GM12878 (cell line): ENCODE measurements at regions not wholly inside any gene's neighbourhood (a gene's known extent, or its start where the extent isn't known, plus 50 kb on each side); places are given as distances from the start of the nearest gene placed in this dataset.

Source experiments
- ATAC-seq: fragments of 200-7000 bp; cut with Tn5 transposase; 3 replicates; pipeline ENCODE4 v1.9.1; 2020; ENCODE audit warnings: mild to moderate bottlenecking, moderate library complexity
- BruUV-seq: library from RNA; stranded (reverse); fragments of 400-500 nt; replicated peaks from 2 replicates; lab custom pipeline; 2021; lab: Mats Ljungman, UMichigan
- CTCF ChIA-PET: fragments of 300-600 bp; sonication (Branson Sonifier 250); formaldehyde crosslinking; extraction: SDS; loops from one replicate; lab custom pipeline; 2021; ENCODE audit warnings: inconsistent platforms; lab: Yijun Ruan, JAX
- POLR2A ChIA-PET: fragments of 350-600 bp; formaldehyde crosslinking; extraction: SDS; loops from one replicate; lab custom pipeline; 2021; ENCODE audit warnings: inconsistent platforms; lab: Charles Lee
- RAD21 ChIA-PET: fragments of 300-600 bp; sonication (Branson Sonifier 250); formaldehyde crosslinking; loops from one replicate; lab custom pipeline; 2023; ENCODE audit warnings: antibody characterized with exemption; ENCODE audit not compliant: unreplicated experiment; lab: Charles Lee
- SMC1A ChIA-PET: fragments of 300-600 bp; sonication (Branson Sonifier 250); formaldehyde crosslinking; loops from one replicate; lab custom pipeline; 2023; ENCODE audit not compliant: unreplicated experiment, uncharacterized antibody; lab: Charles Lee
- DNase-seq: peaks from one replicate; pipeline ENCODE4 v3.0.0-alpha.2; 2011; ENCODE audit warnings: low read depth, low spot score
- FAIRE-seq: peaks from 3 replicates; lab custom pipeline; 2011; peaks lifted over from hg19 to GRCh38; lab: Jason Lieb, UNC
- H2AFZ ChIP-seq: 2 replicates; pipeline ENCODE4 v1.6.0; 2011; ENCODE audit warnings: low read depth, low read length, control low read depth; ENCODE audit not compliant: control insufficient read depth
- H3K27ac ChIP-seq: 2 replicates; pipeline ENCODE4 v1.5.1; 2011; ENCODE audit warnings: control low read depth; ENCODE audit not compliant: control insufficient read depth, insufficient read depth
- H3K27me3 ChIP-seq, 2 experiments: replicated peaks in 1 of 2; 2 replicates each; pipeline versions ENCODE4 v1.6.0 to v1.6.1; 2011; ENCODE audit warnings: low read length in 1 of 2; ENCODE audit not compliant: control insufficient read depth in 2 of 2, insufficient read depth in 2 of 2
- H3K36me3 ChIP-seq, 2 experiments: 2 replicates each; pipeline ENCODE4 v1.5.1; 2011; ENCODE audit warnings: low read length in 1 of 2; ENCODE audit not compliant: control insufficient read depth in 2 of 2, insufficient read depth in 2 of 2
- H3K4me1 ChIP-seq: 2 replicates; pipeline ENCODE4 v1.6.1; 2011; ENCODE audit warnings: mild to moderate bottlenecking, low read length, moderate library complexity, mixed read lengths; ENCODE audit not compliant: control insufficient read depth, insufficient read depth
- H3K4me2 ChIP-seq: 2 replicates; pipeline ENCODE4 v1.6.0; 2011; ENCODE audit warnings: control low read depth; ENCODE audit not compliant: control insufficient read depth, insufficient read depth
- H3K4me3 ChIP-seq: fragments of 200-600 bp; sonication (generic); 2 replicates; pipeline ENCODE4 v1.5.1; 2016
- H3K79me2 ChIP-seq: 2 replicates; pipeline ENCODE4 v1.6.0; 2011; ENCODE audit warnings: low read length; ENCODE audit not compliant: control insufficient read depth, insufficient read depth
- H3K9ac ChIP-seq: 2 replicates; pipeline ENCODE4 v1.8.0; 2011; ENCODE audit warnings: low read length, control low read depth, mixed read lengths; ENCODE audit not compliant: control insufficient read depth, insufficient read depth
- H3K9me3 ChIP-seq: replicated peaks from 3 replicates; pipeline ENCODE4 v1.5.1; 2011; ENCODE audit warnings: mild to moderate bottlenecking, low read length; ENCODE audit not compliant: control insufficient read depth, insufficient read depth
- H4K20me1 ChIP-seq: 2 replicates; pipeline ENCODE4 v1.6.0; 2011; ENCODE audit not compliant: control insufficient read depth, insufficient read depth
- ATF7 ChIP-seq: fragments of 450-650 bp; IDR thresholded peaks from 2 replicates; pipeline ENCODE4 v1.6.1; 2016; ENCODE audit warnings: low read depth, mild to moderate bottlenecking
- BRCA1 ChIP-seq: IDR thresholded peaks from 2 replicates; pipeline ENCODE4 v1.6.1; 2011; ENCODE audit warnings: low read depth, low read length, improper control_type of control experiment
- SPI1 ChIP-seq: IDR thresholded peaks from 2 replicates; pipeline ENCODE4 v1.6.1; 2011; ENCODE audit warnings: low read depth, mild to moderate bottlenecking, low read length, moderate library complexity, borderline replicate concordance; ENCODE audit not compliant: insufficient read depth
- WGBS: methylation state at CpG from one replicate; pipeline ENCODE4 v1.1.6; 2016; ENCODE audit warnings: low lambda C conversion rate; ENCODE audit not compliant: insufficient replicate concordance, insufficient coverage; ENCODE audit errors: missing lambda C conversion rate; 5-methylcytosine and 5-hydroxymethylcytosine counted together
- in situ Hi-C: fragments of 300-500 bp; cut with MboI; formaldehyde crosslinking; loops from 9 replicates; pipeline ENCODE4 v1.14.3; 2018; ENCODE audit warnings: mixed read lengths
- intact Hi-C: fragments of 100-400 bp; cut with micrococcal nuclease; formaldehyde crosslinking; loops from one replicate; pipeline ENCODE4 v1.14.2; 2022; ENCODE audit not compliant: unreplicated experiment
- TF ChIP-seq, protein P1 (sequence below): IDR thresholded peaks from 2 replicates; pipeline ENCODE4 v1.6.1; 2012; ENCODE audit warnings: mild to moderate bottlenecking, low read depth, low read length
- TF ChIP-seq, protein P2 (sequence below): IDR thresholded peaks from 2 replicates; pipeline ENCODE4 v1.6.1; 2012; ENCODE audit warnings: improper control_type of control experiment, low read depth, low read length; ENCODE audit not compliant: insufficient replicate concordance

DNA sequence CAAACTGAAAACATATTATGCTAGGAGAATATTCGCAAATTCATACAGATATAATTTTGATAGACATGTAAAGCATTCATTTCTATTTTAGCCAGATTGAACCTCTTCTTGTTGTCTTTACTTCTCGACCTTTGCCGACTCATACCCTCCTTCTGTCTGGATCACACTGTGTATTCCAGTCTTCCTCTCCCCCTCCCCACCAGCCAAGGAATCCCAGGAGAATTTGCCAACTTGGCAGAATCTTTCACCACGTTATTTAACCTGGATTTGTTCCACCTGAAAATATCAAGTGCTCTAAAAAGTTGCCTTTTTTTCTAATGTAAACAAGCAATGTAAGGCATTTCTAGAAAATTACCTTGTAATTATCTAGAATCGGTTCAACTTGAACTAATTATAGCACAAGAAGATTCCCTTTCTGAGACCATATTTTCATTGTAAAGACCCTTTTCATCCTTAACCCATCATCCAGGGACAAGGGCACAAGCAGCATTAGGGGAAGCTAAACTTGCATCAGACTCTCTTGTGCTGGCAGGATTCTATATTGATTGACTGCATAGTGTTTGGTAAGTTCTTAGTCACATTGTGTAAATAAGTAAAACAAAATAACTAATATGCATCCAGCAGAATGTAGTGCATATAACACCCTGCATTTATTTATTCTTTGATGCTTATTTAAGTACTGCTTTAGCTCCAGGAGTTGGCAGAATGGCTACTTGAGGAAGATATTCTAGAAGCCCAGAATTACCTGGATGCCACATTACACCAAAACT lies 1328.7 kb upstream of the NXPH2 start (continued):
- TF ChIP-seq, protein P1, sequence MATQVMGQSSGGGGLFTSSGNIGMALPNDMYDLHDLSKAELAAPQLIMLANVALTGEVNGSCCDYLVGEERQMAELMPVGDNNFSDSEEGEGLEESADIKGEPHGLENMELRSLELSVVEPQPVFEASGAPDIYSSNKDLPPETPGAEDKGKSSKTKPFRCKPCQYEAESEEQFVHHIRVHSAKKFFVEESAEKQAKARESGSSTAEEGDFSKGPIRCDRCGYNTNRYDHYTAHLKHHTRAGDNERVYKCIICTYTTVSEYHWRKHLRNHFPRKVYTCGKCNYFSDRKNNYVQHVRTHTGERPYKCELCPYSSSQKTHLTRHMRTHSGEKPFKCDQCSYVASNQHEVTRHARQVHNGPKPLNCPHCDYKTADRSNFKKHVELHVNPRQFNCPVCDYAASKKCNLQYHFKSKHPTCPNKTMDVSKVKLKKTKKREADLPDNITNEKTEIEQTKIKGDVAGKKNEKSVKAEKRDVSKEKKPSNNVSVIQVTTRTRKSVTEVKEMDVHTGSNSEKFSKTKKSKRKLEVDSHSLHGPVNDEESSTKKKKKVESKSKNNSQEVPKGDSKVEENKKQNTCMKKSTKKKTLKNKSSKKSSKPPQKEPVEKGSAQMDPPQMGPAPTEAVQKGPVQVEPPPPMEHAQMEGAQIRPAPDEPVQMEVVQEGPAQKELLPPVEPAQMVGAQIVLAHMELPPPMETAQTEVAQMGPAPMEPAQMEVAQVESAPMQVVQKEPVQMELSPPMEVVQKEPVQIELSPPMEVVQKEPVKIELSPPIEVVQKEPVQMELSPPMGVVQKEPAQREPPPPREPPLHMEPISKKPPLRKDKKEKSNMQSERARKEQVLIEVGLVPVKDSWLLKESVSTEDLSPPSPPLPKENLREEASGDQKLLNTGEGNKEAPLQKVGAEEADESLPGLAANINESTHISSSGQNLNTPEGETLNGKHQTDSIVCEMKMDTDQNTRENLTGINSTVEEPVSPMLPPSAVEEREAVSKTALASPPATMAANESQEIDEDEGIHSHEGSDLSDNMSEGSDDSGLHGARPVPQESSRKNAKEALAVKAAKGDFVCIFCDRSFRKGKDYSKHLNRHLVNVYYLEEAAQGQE: no peak
- TF ChIP-seq BRCA1: no peak

DNA sequence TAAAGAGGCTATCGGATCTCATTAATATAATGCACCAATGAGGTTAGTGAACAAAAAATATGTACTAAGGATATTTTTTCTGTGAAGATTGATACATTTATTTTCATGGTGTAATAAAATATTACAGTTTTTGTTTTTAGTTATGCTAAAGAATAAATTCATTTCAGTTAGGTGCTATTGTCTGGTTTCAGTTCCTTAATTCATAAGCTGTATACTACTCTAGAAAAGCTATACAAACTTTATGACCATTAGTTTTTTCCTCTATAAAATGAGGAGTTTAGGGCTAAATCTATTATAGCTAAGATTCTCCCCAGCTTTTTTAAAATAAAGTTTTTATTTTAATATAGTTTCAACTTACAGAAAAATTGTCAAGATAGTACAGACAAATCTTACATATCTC lies 1311.7 kb upstream of the NXPH2 start:
- Histone ChIP-seq H3K36me3 (no peaks in the 10 kb centered on the region), H3K79me2 (no peaks in the 10 kb centered on the region), H3K27me3 (no peaks in the 10 kb centered on the region), H3K9me3 (no peaks in the 10 kb centered on the region), H3K27ac (no peak overlapping the region), H3K9ac (no peak overlapping the region), H3K4me1 (no peaks in the 10 kb centered on the region), H3K4me2 (no peak overlapping the region), H2AFZ (no peak overlapping the region), H3K4me3 (no peak overlapping the region), H4K20me1 (no peaks in the 10 kb centered on the region)
- RAD21 ChIA-PET: no interaction called here
- SMC1A ChIA-PET: interaction anchor here (0.8 kb wide), 1 partner anchor 12 kb away, joined by 3 read pairs; no protein-coding TSS in a partner anchor
- peak; percentile 52; the same call in 2 of the 3 replicates for ATAC-seq
- BruUV-seq: no TSS peak
- TF ChIP-seq, protein P2, sequence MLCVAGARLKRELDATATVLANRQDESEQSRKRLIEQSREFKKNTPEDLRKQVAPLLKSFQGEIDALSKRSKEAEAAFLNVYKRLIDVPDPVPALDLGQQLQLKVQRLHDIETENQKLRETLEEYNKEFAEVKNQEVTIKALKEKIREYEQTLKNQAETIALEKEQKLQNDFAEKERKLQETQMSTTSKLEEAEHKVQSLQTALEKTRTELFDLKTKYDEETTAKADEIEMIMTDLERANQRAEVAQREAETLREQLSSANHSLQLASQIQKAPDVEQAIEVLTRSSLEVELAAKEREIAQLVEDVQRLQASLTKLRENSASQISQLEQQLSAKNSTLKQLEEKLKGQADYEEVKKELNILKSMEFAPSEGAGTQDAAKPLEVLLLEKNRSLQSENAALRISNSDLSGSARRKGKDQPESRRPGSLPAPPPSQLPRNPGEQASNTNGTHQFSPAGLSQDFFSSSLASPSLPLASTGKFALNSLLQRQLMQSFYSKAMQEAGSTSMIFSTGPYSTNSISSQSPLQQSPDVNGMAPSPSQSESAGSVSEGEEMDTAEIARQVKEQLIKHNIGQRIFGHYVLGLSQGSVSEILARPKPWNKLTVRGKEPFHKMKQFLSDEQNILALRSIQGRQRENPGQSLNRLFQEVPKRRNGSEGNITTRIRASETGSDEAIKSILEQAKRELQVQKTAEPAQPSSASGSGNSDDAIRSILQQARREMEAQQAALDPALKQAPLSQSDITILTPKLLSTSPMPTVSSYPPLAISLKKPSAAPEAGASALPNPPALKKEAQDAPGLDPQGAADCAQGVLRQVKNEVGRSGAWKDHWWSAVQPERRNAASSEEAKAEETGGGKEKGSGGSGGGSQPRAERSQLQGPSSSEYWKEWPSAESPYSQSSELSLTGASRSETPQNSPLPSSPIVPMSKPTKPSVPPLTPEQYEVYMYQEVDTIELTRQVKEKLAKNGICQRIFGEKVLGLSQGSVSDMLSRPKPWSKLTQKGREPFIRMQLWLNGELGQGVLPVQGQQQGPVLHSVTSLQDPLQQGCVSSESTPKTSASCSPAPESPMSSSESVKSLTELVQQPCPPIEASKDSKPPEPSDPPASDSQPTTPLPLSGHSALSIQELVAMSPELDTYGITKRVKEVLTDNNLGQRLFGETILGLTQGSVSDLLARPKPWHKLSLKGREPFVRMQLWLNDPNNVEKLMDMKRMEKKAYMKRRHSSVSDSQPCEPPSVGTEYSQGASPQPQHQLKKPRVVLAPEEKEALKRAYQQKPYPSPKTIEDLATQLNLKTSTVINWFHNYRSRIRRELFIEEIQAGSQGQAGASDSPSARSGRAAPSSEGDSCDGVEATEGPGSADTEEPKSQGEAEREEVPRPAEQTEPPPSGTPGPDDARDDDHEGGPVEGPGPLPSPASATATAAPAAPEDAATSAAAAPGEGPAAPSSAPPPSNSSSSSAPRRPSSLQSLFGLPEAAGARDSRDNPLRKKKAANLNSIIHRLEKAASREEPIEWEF: no peak
- TF ChIP-seq ATF7: no peak
- TF ChIP-seq SPI1: peak; percentile 56; the same call in 1 of the 2 replicates
- 42% methylated on average over 1 of the region's 1 CpG for WGBS
- DNase-seq: no peak
- in situ Hi-C loops (no loop called here), intact Hi-C loops (no loop called here)
- CTCF ChIA-PET: no interaction called here
- FAIRE-seq: no peak
- POLR2A ChIA-PET: no interaction called here
